ENCODE measurements at regions not wholly inside any gene's neighbourhood (a gene's known extent, or its start where the extent isn't known, plus 50 kb on each side); places are given as distances from the start of the nearest gene placed in this dataset.
A peak's percentile ranks its signal among the peaks of the same experiment; 100 is the strongest.

- no peak overlapping the region for H3K27ac Mint-ChIP-seq (ENCODE audit: unreplicated experiment)
- intact Hi-C loops (cut with micrococcal nuclease; ENCODE audit: unreplicated experiment): loop anchor here (5.0 to 10.0 kb wide), 3 partner anchors 161 to 753 kb away; partner anchors contain the start of gene DPH6
- ChIA-PET POLR2A (no interaction called here), CTCF (interaction anchor here (0.6 to 1.4 kb wide), 12 partner anchors 9 to 463 kb away, joined by 3 to 6 read pairs (median 3); no protein-coding TSS in a partner anchor)
- no peak overlapping the region for H3K4me3 ChIP-seq (ENCODE audit: low read depth, low read length)
- H3K27me3 Mint-ChIP-seq (ENCODE audit: insufficient read depth, unreplicated experiment): no peaks in the 10 kb centered on the region
- H3K9me3 Mint-ChIP-seq (ENCODE audit: unreplicated experiment): no peaks in the 10 kb centered on the region
- no peaks in the 10 kb centered on the region for H3K36me3 ChIP-seq (ENCODE audit: control insufficient read depth, insufficient read depth, low read length)
- H3K4me1 ChIP-seq: no peaks in the 10 kb centered on the region
- H3K4me3 Mint-ChIP-seq (ENCODE audit: unreplicated experiment): peak overlapping the region; percentile 16
- H3K36me3 Mint-ChIP-seq (ENCODE audit: insufficient read depth, unreplicated experiment): no peaks in the 10 kb centered on the region
- no TSS peak for BruUV-seq (replicated peaks)
- TF ChIP-seq, protein P1, sequence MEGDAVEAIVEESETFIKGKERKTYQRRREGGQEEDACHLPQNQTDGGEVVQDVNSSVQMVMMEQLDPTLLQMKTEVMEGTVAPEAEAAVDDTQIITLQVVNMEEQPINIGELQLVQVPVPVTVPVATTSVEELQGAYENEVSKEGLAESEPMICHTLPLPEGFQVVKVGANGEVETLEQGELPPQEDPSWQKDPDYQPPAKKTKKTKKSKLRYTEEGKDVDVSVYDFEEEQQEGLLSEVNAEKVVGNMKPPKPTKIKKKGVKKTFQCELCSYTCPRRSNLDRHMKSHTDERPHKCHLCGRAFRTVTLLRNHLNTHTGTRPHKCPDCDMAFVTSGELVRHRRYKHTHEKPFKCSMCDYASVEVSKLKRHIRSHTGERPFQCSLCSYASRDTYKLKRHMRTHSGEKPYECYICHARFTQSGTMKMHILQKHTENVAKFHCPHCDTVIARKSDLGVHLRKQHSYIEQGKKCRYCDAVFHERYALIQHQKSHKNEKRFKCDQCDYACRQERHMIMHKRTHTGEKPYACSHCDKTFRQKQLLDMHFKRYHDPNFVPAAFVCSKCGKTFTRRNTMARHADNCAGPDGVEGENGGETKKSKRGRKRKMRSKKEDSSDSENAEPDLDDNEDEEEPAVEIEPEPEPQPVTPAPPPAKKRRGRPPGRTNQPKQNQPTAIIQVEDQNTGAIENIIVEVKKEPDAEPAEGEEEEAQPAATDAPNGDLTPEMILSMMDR (IDR thresholded peaks at IDR 0.05; ENCODE audit: insufficient read depth in 1 of 2, low read depth in 1 of 2, low read length in 1 of 2, severe bottlenecking in 1 of 2, unreplicated experiment in 1 of 2): peak; percentile 68 to 76
- H3K9me3 ChIP-seq: no peaks in the 10 kb centered on the region
- DNase-seq: peak; percentile 64
- no peaks in the 10 kb centered on the region for H3K27me3 ChIP-seq (replicated peaks; ENCODE audit: control insufficient read depth, insufficient read depth, low read length)
- no peaks in the 10 kb centered on the region for H3K4me1 Mint-ChIP-seq (ENCODE audit: low read depth, unreplicated experiment)
Observed at GRCh38 chr15:35751413-35752133, 205.6 kb upstream of the DPH6 start.

DNA sequence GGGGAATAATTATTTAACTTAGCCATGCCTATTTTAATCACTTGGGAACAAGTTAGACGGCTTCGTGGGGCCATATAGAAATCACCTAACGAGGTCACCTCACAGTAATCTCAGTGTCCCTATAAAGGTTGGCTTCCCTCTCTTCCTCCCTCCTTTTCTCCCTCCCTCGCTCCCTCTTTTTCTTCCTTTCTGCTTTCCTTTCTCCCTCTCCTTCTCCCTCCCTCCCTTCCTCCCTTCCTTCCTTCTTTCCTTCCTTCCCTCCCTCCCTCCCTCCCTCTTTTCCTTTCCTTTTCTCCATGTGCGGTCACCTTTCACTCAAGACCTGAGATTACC is 206.1 kb upstream of the DPH6 start:
- no peaks in the 10 kb centered on the region for H3K4me1 Mint-ChIP-seq (ENCODE audit: low read depth, unreplicated experiment)
- Histone ChIP-seq H3K36me3 (ENCODE audit: control insufficient read depth, insufficient read depth, low read length) (no peaks in the 10 kb centered on the region), H3K9me3 (no peaks in the 10 kb centered on the region), H3K4me1 (no peaks in the 10 kb centered on the region), H3K27me3 (replicated peaks; ENCODE audit: control insufficient read depth, insufficient read depth, low read length) (no peaks in the 10 kb centered on the region), H3K4me3 (ENCODE audit: low read depth, low read length) (no peak overlapping the region)
- no peak overlapping the region for H3K4me3 Mint-ChIP-seq (ENCODE audit: unreplicated experiment)
- CTCF ChIA-PET: interaction anchor here (0.6 to 1.4 kb wide), 10 partner anchors 10 to 463 kb away, joined by 3 to 6 read pairs (median 3); no protein-coding TSS in a partner anchor
- H3K9me3 Mint-ChIP-seq (ENCODE audit: unreplicated experiment): no peaks in the 10 kb centered on the region
- H3K36me3 Mint-ChIP-seq (ENCODE audit: insufficient read depth, unreplicated experiment): no peaks in the 10 kb centered on the region
- DNase-seq: no peak
- POLR2A ChIA-PET: no interaction called here
- H3K27me3 Mint-ChIP-seq (ENCODE audit: insufficient read depth, unreplicated experiment): no peaks in the 10 kb centered on the region
- intact Hi-C loops (cut with micrococcal nuclease; ENCODE audit: unreplicated experiment): loop anchor here (5.0 to 10.0 kb wide), 3 partner anchors 160 to 753 kb away; partner anchors contain the start of gene DPH6
- no TSS peak for BruUV-seq (replicated peaks)
- H3K27ac Mint-ChIP-seq (ENCODE audit: unreplicated experiment): no peak overlapping the region
- TF ChIP-seq, protein P1 (IDR thresholded peaks at IDR 0.05; ENCODE audit: insufficient read depth in 1 of 2, low read depth in 1 of 2, low read length in 1 of 2, severe bottlenecking in 1 of 2, unreplicated experiment in 1 of 2): no peak

DNA sequence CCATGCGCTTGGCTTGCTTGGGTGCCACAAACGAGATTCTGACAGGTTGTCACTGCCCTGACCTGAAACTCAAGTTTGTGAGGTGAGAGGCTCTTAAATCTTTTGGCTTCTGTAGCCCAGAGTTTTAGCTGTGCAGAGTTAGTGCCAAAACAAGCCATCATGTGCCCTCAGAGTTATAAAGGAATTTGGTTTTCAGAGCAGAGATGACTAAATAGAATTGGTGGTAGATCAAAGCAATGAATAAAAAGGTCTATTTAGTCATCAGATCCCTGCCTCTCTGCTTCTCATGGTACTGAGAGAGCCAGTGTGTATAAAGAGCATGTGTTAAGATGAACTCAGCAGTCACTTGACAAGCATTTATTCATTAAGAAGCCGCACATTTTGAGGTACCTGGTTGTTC is 207.5 kb upstream of the DPH6 start:
- no peaks in the 10 kb centered on the region for H3K27me3 ChIP-seq (replicated peaks; ENCODE audit: control insufficient read depth, insufficient read depth, low read length)
- intact Hi-C loops (cut with micrococcal nuclease; ENCODE audit: unreplicated experiment): loop anchor here (5.0 to 10.0 kb wide), 3 partner anchors 159 to 751 kb away; partner anchors contain the start of gene DPH6
- no peaks in the 10 kb centered on the region for H3K9me3 ChIP-seq
- no peaks in the 10 kb centered on the region for H3K4me1 ChIP-seq
- no peaks in the 10 kb centered on the region for H3K36me3 ChIP-seq (ENCODE audit: control insufficient read depth, insufficient read depth, low read length)
- ChIA-PET CTCF (interaction anchor here (0.6 to 0.7 kb wide), 3 partner anchors 59 to 824 kb away, joined by 3 to 5 read pairs (median 4); no protein-coding TSS in a partner anchor), POLR2A (no interaction called here)
- no peaks in the 10 kb centered on the region for H3K36me3 Mint-ChIP-seq (ENCODE audit: insufficient read depth, unreplicated experiment)
- no peak overlapping the region for H3K4me3 ChIP-seq (ENCODE audit: low read depth, low read length)
- TF ChIP-seq, protein P1 (IDR thresholded peaks at IDR 0.05; ENCODE audit: insufficient read depth in 1 of 2, low read depth in 1 of 2, low read length in 1 of 2, severe bottlenecking in 1 of 2, unreplicated experiment in 1 of 2): no peak
- peaks cover 7% of the 10 kb centered on the region for H3K4me1 Mint-ChIP-seq (ENCODE audit: low read depth, unreplicated experiment)
- BruUV-seq (replicated peaks): no TSS peak
- H3K27ac Mint-ChIP-seq (ENCODE audit: unreplicated experiment): no peak overlapping the region
- DNase-seq: no peak
- H3K9me3 Mint-ChIP-seq (ENCODE audit: unreplicated experiment): no peaks in the 10 kb centered on the region
- no peaks in the 10 kb centered on the region for H3K27me3 Mint-ChIP-seq (ENCODE audit: insufficient read depth, unreplicated experiment)
- no peak overlapping the region for H3K4me3 Mint-ChIP-seq (ENCODE audit: unreplicated experiment)

Data from Caco-2 (cell line).